ENCODE measurements at regions not wholly inside any gene's neighbourhood (a gene's known extent, or its start where the extent isn't known, plus 50 kb on each side); places are given as distances from the start of the nearest gene placed in this dataset.

DNA sequence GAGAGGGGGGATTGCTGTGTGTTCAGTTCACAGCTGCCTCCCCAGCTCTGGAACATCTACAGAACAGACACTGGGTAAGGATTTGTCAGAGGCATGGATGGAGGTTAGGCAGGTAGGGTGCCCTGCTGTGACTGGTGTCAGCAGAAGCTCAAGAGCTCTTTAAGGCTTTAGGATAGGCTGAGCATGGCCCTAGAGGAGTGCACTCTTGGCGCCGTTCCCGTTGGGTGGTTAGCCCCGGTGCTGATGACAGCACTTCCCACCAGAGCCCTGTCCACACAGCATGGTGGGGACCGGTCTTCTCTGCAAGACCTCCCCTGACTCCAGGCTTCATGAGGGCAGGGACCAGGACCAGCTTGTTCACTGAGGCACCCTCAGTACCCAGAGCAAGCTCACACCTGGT is 262.0 kb downstream of the BMP7 start:
- no peak for TF ChIP-seq POLR2AphosphoS5 (IDR thresholded peaks at IDR 0.05)
- TF ChIP-seq, protein P1, sequence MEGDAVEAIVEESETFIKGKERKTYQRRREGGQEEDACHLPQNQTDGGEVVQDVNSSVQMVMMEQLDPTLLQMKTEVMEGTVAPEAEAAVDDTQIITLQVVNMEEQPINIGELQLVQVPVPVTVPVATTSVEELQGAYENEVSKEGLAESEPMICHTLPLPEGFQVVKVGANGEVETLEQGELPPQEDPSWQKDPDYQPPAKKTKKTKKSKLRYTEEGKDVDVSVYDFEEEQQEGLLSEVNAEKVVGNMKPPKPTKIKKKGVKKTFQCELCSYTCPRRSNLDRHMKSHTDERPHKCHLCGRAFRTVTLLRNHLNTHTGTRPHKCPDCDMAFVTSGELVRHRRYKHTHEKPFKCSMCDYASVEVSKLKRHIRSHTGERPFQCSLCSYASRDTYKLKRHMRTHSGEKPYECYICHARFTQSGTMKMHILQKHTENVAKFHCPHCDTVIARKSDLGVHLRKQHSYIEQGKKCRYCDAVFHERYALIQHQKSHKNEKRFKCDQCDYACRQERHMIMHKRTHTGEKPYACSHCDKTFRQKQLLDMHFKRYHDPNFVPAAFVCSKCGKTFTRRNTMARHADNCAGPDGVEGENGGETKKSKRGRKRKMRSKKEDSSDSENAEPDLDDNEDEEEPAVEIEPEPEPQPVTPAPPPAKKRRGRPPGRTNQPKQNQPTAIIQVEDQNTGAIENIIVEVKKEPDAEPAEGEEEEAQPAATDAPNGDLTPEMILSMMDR (IDR thresholded peaks at IDR 0.05): no peak

Measured in suprapubic skin (tissue), 3 donors.